Upper lobe of left lung (tissue), 6 donors: ENCODE measurements at regions not wholly inside any gene's neighbourhood (a gene's known extent, or its start where the extent isn't known, plus 50 kb on each side); places are given as distances from the start of the nearest gene placed in this dataset.

ENCODE experiments used
- ATAC-seq, 2 donors: fragments of 200-7000 bp; cut with Tn5 transposase; one replicate each; pipeline ENCODE4 v1.9.1; 2022; ENCODE audit warnings: mild to moderate bottlenecking in 2 of 2, moderate library complexity in 2 of 2; ENCODE audit not compliant: low FRiP score in 2 of 2
- DNase-seq, 2 donors: peaks; one replicate each; pipeline ENCODE4 v3.0.0-alpha.2; 2019 to 2020
- H3K27ac ChIP-seq, 4 donors: fragments of 200-600 bp; sonication (generic); one replicate each; pipeline ENCODE4 v1.5.1; 2016 to 2019
- H3K27me3 ChIP-seq, 4 donors: fragments of 200-600 bp; sonication (generic); one replicate each; pipeline ENCODE4 v1.5.1; 2017 to 2019
- H3K36me3 ChIP-seq, 4 donors: fragments of 200-600 bp; sonication (generic); one replicate each; pipeline ENCODE4 v1.5.1; 2016 to 2019
- H3K4me1 ChIP-seq, 4 donors: fragments of 200-600 bp; sonication (generic); one replicate each; pipeline ENCODE4 v1.5.1; 2018 to 2019
- H3K4me3 ChIP-seq, 4 donors: fragments of 200-600 bp; sonication (generic); one replicate each; pipeline ENCODE4 v1.5.1; 2017 to 2019; ENCODE audit warnings: mild to moderate bottlenecking in 2 of 4, moderate library complexity in 1 of 4
- H3K9me3 ChIP-seq, 4 donors: fragments of 200-600 bp; sonication (generic); one replicate each; pipeline ENCODE4 v1.5.1; 2018 to 2019
- CTCF ChIP-seq, 6 experiments: fragments of 450-650 bp in 4 of 6; fragments of 200-600 bp in 2 of 6; sonication (generic) in 2 of 6; IDR thresholded peaks; one replicate each; pipeline ENCODE4 v1.5.1; 2016 to 2019; ENCODE audit warnings: antibody characterized with exemption in 6 of 6
- EP300 ChIP-seq, 4 donors: sonication (generic); formaldehyde crosslinking; IDR thresholded peaks; one replicate each; pipeline ENCODE4 v1.5.1; 2017; ENCODE audit warnings: antibody characterized with exemption in 4 of 4, control low read depth in 2 of 4
- POLR2A ChIP-seq, 4 donors: fragments of 450-650 bp; IDR thresholded peaks; one replicate each; pipeline ENCODE4 v1.5.1; 2016 to 2017; ENCODE audit warnings: antibody characterized with exemption in 4 of 4, mild to moderate bottlenecking in 2 of 4
- POLR2AphosphoS5 ChIP-seq, 2 donors: sonication (generic); formaldehyde crosslinking; IDR thresholded peaks; one replicate each; pipeline ENCODE4 v1.5.1; 2017; ENCODE audit warnings: antibody characterized with exemption in 2 of 2
- WGBS, 2 donors: methylation state at CpG; one replicate each; pipeline ENCODE4 v1.1.5; 2017 to 2018; 5-methylcytosine and 5-hydroxymethylcytosine counted together
- donor health status: DM: no; HTN: no; CAD: no; lungs with moderate emphysema.
- donor health status: DM: no; HTN: yes; CAD: no; lungs with severe emphysema.

GRCh38 chr4:146088690-146089089 is 86.8 kb upstream of the LSM6 start:
- H3K27me3 ChIP-seq: no peaks in the 10 kb centered on the region
- H3K4me3 ChIP-seq: no peak overlapping the region
- ATAC-seq (no peak), DNase-seq (no peak)
- TF ChIP-seq POLR2AphosphoS5 (IDR thresholded peaks at IDR 0.05) (no peak), EP300 (IDR thresholded peaks at IDR 0.05) (no peak), POLR2A (IDR thresholded peaks at IDR 0.05) (no peak), CTCF (IDR thresholded peaks at IDR 0.05) (no peak)
- H3K9me3 ChIP-seq: no peaks in the 10 kb centered on the region
- no peaks in the 10 kb centered on the region for H3K36me3 ChIP-seq
- no peaks in the 10 kb centered on the region for H3K4me1 ChIP-seq
- 93 to 94% methylated on average over 2 of the region's 2 CpGs for WGBS, 2 donors
- H3K27ac ChIP-seq: no peak overlapping the region

- WGBS, 2 donors: 83 to 85% methylated on average over 5 of the region's 5 CpGs
- H3K9me3 ChIP-seq: no peaks in the 10 kb centered on the region
- no peaks in the 10 kb centered on the region for H3K4me1 ChIP-seq
- no peak overlapping the region for H3K4me3 ChIP-seq
- no peak for TF ChIP-seq CTCF (IDR thresholded peaks at IDR 0.05)
- TF ChIP-seq POLR2AphosphoS5 (IDR thresholded peaks at IDR 0.05): no peak
- TF ChIP-seq POLR2A (IDR thresholded peaks at IDR 0.05): no peak
- no peak for TF ChIP-seq EP300 (IDR thresholded peaks at IDR 0.05)
- H3K27ac ChIP-seq: no peak overlapping the region
- no peaks in the 10 kb centered on the region for H3K27me3 ChIP-seq
- no peak for DNase-seq
- no peaks in the 10 kb centered on the region for H3K36me3 ChIP-seq
- ATAC-seq: no peak
Measured at GRCh38 chr4:146087856-146088255, 87.7 kb upstream of the LSM6 start.

GRCh38 chr4:146076081-146076480 is 99.4 kb upstream of the LSM6 start:
- Histone ChIP-seq H3K36me3 (no peaks in the 10 kb centered on the region), H3K4me3 (no peak overlapping the region), H3K9me3 (no peaks in the 10 kb centered on the region), H3K27ac (no peak overlapping the region), H3K4me1 (no peaks in the 10 kb centered on the region), H3K27me3 (no peaks in the 10 kb centered on the region)
- DNase-seq (no peak), ATAC-seq (no peak)
- 93 to 95% methylated on average over 6 of the region's 6 CpGs for WGBS, 2 donors
- TF ChIP-seq POLR2A (IDR thresholded peaks at IDR 0.05) (no peak), EP300 (IDR thresholded peaks at IDR 0.05) (no peak), CTCF (IDR thresholded peaks at IDR 0.05) (no peak), POLR2AphosphoS5 (IDR thresholded peaks at IDR 0.05) (no peak)

DNA sequence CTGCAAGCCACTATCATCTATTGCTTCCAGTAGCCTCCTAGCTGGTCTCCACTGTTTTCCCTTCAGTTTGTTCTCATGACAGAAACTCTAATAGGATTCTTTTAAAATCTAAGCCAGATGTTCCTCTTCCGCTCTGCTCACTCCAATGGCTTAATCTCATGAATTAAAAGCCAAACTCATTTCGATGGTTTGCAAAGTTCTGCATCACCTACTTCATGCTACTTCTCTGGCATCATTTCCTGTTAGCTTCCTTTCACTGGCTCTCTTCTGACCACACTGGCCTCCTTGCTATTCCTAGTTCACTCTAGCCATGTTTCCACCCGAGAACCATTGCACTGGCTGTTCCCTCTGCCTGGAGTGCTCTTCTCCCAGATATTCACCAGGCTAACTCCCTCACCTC is 102.0 kb upstream of the LSM6 start:
- Histone ChIP-seq H3K4me1 (no peaks in the 10 kb centered on the region), H3K27ac (no peak overlapping the region), H3K4me3 (no peak overlapping the region), H3K27me3 (no peaks in the 10 kb centered on the region), H3K9me3 (no peaks in the 10 kb centered on the region), H3K36me3 (no peaks in the 10 kb centered on the region)
- ATAC-seq: no peak
- no peak for TF ChIP-seq CTCF (IDR thresholded peaks at IDR 0.05)
- no peak for TF ChIP-seq POLR2A (IDR thresholded peaks at IDR 0.05)
- no peak for TF ChIP-seq POLR2AphosphoS5 (IDR thresholded peaks at IDR 0.05)
- TF ChIP-seq EP300 (IDR thresholded peaks at IDR 0.05): no peak
- WGBS, 2 donors: 68 to 76% methylated on average over 3 of the region's 3 CpGs
- DNase-seq: no peak

- Histone ChIP-seq H3K4me1 (no peaks in the 10 kb centered on the region), H3K9me3 (no peaks in the 10 kb centered on the region), H3K27ac (no peak overlapping the region), H3K4me3 (no peak overlapping the region), H3K36me3 (no peaks in the 10 kb centered on the region), H3K27me3 (no peaks in the 10 kb centered on the region)
- ATAC-seq (no peak), DNase-seq (no peak)
- TF ChIP-seq POLR2AphosphoS5 (IDR thresholded peaks at IDR 0.05): no peak
- TF ChIP-seq EP300 (IDR thresholded peaks at IDR 0.05): no peak
- TF ChIP-seq CTCF (IDR thresholded peaks at IDR 0.05): no peak
- TF ChIP-seq POLR2A (IDR thresholded peaks at IDR 0.05): no peak
- 92 to 95% methylated on average over 1 of the region's 1 CpG for WGBS, 2 donors
Measured at GRCh38 chr4:146072376-146072775, 103.1 kb upstream of the LSM6 start.
